Lower lobe of right lung (tissue), 2 donors: ENCODE measurements at regions not wholly inside any gene's neighbourhood (a gene's known extent, or its start where the extent isn't known, plus 50 kb on each side); places are given as distances from the start of the nearest gene placed in this dataset.
"Not testable (repeated sequence)": the region's sequence is repeated elsewhere in the genome, so short reads cannot be mapped to it uniquely, and the experiment has no call there.

ENCODE experiments used
- ATAC-seq, 2 donors: fragments of 200-7000 bp; cut with Tn5 transposase; one replicate each; pipeline ENCODE4 v1.9.1; 2020 to 2022; ENCODE audit warnings: mild to moderate bottlenecking in 2 of 2, moderate library complexity in 2 of 2
- DNase-seq: peaks from one replicate; pipeline ENCODE4 v3.0.0-alpha.2; 2020
- H3K27ac ChIP-seq: fragments of 200-600 bp; one replicate; pipeline ENCODE4 v1.8.0; 2022
- H3K27me3 ChIP-seq: fragments of 200-600 bp; one replicate; pipeline ENCODE4 v1.8.0; 2022; ENCODE audit warnings: low read depth
- H3K36me3 ChIP-seq: fragments of 200-600 bp; one replicate; pipeline ENCODE4 v1.8.0; 2022; ENCODE audit warnings: mild to moderate bottlenecking
- H3K4me1 ChIP-seq: fragments of 200-600 bp; one replicate; pipeline ENCODE4 v1.8.0; 2022
- H3K4me3 ChIP-seq: fragments of 200-600 bp; one replicate; pipeline ENCODE4 v1.8.0; 2022; ENCODE audit warnings: mild to moderate bottlenecking
- H3K9me3 ChIP-seq: fragments of 200-600 bp; one replicate; pipeline ENCODE4 v1.8.0; 2022
- intact Hi-C: fragments of 100-400 bp; cut with DNase I; formaldehyde crosslinking; loops from one replicate; pipeline ENCODE4 v1.11.0; 2022
- TF ChIP-seq, protein P1 (sequence below): fragments of 200-600 bp; IDR thresholded peaks from one replicate; pipeline ENCODE4 v1.8.0; 2022; ENCODE audit warnings: antibody characterized with exemption, mild to moderate bottlenecking
- donor health status: DM: no; HTN: yes; CAD: no; lungs with severe emphysema.

DNA sequence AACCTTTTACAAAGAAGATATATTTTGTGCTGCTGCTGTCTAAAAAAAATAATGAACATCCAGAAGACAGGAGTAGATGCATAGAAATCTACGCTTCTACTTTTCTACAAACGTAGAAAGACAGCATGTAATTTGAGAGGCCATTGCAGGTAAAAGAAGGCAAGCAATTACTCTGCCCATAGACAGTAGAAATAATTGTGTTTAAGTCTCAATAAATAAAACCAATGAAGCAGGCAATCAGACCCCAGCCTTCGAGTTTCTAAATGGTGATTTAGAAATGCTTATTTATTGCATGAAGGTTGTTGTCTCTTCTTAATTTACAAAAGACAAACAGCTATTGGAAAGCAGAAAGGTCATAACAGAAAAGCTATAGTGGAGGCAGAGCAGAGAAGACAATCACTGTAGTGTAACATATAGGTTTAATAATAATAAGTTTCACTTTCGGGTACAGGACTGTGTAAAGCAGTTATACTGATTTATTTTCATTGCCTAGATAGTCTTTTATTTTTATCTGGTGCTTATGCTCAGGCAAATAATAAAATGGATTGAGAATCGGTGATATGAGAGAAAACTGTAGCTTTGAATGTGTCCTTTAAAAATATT lies 123.0 kb upstream of the TACR3 start:
- Histone ChIP-seq H3K9me3 (peaks cover 3% of the 10 kb centered on the region), H3K27ac (no peak overlapping the region), H3K36me3 (no peaks in the 10 kb centered on the region), H3K27me3 (no peaks in the 10 kb centered on the region), H3K4me1 (no peaks in the 10 kb centered on the region), H3K4me3 (no peak overlapping the region)
- intact Hi-C loops: no loop called here
- TF ChIP-seq, protein P1, sequence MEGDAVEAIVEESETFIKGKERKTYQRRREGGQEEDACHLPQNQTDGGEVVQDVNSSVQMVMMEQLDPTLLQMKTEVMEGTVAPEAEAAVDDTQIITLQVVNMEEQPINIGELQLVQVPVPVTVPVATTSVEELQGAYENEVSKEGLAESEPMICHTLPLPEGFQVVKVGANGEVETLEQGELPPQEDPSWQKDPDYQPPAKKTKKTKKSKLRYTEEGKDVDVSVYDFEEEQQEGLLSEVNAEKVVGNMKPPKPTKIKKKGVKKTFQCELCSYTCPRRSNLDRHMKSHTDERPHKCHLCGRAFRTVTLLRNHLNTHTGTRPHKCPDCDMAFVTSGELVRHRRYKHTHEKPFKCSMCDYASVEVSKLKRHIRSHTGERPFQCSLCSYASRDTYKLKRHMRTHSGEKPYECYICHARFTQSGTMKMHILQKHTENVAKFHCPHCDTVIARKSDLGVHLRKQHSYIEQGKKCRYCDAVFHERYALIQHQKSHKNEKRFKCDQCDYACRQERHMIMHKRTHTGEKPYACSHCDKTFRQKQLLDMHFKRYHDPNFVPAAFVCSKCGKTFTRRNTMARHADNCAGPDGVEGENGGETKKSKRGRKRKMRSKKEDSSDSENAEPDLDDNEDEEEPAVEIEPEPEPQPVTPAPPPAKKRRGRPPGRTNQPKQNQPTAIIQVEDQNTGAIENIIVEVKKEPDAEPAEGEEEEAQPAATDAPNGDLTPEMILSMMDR: no peak
- DNase-seq: no peak
- ATAC-seq: no peak

DNA sequence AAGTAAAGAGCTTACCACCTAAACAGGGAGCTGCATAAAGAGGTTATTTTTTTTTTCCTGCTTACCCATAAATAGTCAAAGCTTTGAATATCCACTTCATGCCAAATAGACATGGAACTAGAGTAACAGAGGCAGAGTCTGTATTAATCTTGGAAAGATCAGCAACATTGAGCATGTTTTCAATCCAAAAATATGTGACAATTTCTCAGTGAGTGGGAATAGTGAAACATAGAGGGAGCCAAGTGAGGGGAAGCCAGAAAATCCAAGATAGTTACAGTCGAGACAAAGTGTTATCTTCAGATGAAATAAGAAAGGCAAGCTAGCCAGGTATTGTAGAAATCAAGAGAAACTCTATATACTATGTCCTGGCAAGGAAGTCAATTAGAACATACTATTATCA lies 122.3 kb upstream of the TACR3 start:
- intact Hi-C loops: no loop called here
- Histone ChIP-seq H3K4me3 (no peak overlapping the region), H3K27ac (no peak overlapping the region), H3K27me3 (no peaks in the 10 kb centered on the region), H3K36me3 (no peaks in the 10 kb centered on the region), H3K4me1 (no peaks in the 10 kb centered on the region), H3K9me3 (peaks cover under 1% of the 10 kb centered on the region)
- TF ChIP-seq, protein P1: no peak
- ATAC-seq (no peak), DNase-seq (no peak)

DNA sequence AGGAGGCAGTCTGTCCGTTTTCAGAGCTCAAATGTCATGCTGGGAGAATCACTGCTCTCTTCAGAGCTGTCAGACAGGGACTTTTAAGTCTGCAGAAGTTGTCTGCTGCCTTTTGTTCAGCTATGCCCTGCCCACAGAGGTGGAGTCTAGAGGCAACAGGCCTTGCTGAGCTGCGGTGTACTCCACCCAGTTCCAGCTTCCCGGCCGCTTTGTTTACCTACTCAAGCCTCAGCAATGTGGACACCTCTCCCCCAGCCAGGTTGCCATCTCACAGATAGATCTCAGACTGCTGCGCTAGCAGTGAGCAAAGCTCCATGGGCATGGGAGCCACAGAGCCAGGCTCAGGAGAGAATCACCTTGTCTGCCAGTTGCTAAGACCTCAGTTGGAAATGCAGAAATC lies 90.5 kb upstream of the TACR3 start:
- ATAC-seq, intact Hi-C loops, H3K9me3 ChIP-seq, H3K4me3 ChIP-seq, H3K4me1 ChIP-seq, H3K27ac ChIP-seq, H3K27me3 ChIP-seq, DNase-seq, H3K36me3 ChIP-seq: not testable (repeated sequence)

DNA sequence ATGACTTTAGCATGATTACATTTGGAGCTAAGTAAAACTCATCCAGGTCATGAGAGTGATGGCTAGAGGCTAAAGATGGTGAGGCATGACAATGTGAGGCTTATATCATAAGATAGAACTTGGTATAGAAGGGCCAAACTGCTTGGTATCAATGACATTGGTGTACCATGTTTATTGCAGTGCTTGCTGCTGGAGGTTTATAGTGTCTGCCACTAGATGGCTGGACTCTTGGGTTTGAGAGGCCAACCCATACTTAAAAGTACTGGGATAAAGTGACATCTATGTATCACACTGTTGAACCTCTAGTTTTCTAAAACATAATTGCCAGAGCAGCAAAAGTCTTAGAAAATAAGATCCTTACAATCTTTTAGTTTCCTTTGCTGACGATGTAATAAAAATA lies 83.0 kb upstream of the TACR3 start:
- Histone ChIP-seq H3K27me3 (no peaks in the 10 kb centered on the region), H3K27ac (no peak overlapping the region), H3K4me1 (no peaks in the 10 kb centered on the region), H3K36me3 (no peaks in the 10 kb centered on the region), H3K9me3 (no peaks in the 10 kb centered on the region), H3K4me3 (no peak overlapping the region)
- DNase-seq (no peak), ATAC-seq (no peak)
- intact Hi-C loops: no loop called here
- TF ChIP-seq, protein P1: no peak

DNA sequence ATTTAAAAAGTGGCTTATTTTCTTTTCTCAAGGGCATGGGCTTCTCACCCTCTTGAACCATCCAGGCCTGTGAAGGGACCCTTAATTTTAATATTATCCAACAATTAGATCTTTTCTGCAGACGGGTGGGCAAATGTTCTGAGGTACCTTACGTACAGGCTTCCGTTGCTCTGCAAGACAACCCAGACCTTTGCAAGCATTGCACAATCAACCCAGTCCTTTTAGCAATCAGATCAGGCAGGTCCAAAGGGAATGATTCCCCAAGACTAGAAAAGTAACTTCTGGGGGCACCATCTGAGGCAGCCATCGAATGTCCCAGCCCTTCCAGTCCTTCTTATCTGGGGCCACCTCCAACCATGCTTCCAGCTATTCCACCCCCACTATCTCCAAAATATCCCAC lies 67.3 kb upstream of the TACR3 start:
- Histone ChIP-seq H3K27me3 (no peaks in the 10 kb centered on the region), H3K27ac (no peak overlapping the region), H3K4me1 (no peaks in the 10 kb centered on the region), H3K9me3 (no peaks in the 10 kb centered on the region), H3K4me3 (no peak overlapping the region), H3K36me3 (no peaks in the 10 kb centered on the region)
- DNase-seq (no peak), ATAC-seq (no peak)
- TF ChIP-seq, protein P1: no peak
- intact Hi-C loops: no loop called here

DNA sequence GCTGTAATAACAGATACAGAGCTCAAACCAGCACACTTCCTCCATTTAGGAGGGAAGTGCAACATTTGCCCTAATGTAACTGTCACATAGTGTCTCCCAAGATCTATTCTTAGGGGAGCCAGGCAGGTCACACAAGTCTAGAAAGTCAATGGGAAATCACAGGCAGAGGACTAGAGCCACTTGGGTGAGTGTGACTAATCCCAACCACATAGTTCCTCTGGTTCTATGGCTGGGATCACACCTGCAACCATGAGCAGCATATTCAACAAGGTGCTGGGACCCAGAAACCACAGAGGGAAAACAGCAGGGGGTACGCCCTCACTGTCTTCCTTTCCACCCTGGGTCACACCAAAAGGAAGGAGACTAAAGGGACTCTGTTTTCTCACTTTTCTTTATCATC lies 66.8 kb upstream of the TACR3 start:
- Histone ChIP-seq H3K27me3 (no peaks in the 10 kb centered on the region), H3K9me3 (no peaks in the 10 kb centered on the region)

More for the DNA sequence above, 66.8 kb upstream of the TACR3 start:
- intact Hi-C loops: no loop called here
- TF ChIP-seq, protein P1: no peak
- no peaks in the 10 kb centered on the region for H3K36me3 ChIP-seq
- H3K4me3 ChIP-seq: no peak overlapping the region
- H3K27ac ChIP-seq: no peak overlapping the region
- ATAC-seq (no peak), DNase-seq (no peak)
- no peaks in the 10 kb centered on the region for H3K4me1 ChIP-seq
